ENCODE measurements at regions not wholly inside any gene's neighbourhood (a gene's known extent, or its start where the extent isn't known, plus 50 kb on each side); places are given as distances from the start of the nearest gene placed in this dataset.
"Not testable (repeated sequence)": the region's sequence is repeated elsewhere in the genome, so short reads cannot be mapped to it uniquely, and the experiment has no call there.

- DNase-seq, result no peak
These were observed 126.4 kb downstream of the USP22 start for GRCh38 chr17:20916383-20916782.

- not testable (repeated sequence) for DNase-seq
These were observed 125.1 kb downstream of the USP22 start for GRCh38 chr17:20917610-20918306.

- no peak for DNase-seq
These were observed 122.6 kb downstream of the USP22 start for GRCh38 chr17:20920095-20920814.

- no peak for DNase-seq
These were observed 122.0 kb downstream of the USP22 start for GRCh38 chr17:20920815-20921199.

GRCh38 chr17:20922128-20922670, 120.6 kb downstream of the USP22 start:
- DNase-seq, result no peak

GRCh38 chr17:20924306-20924705, 118.5 kb downstream of the USP22 start:
- peak; percentile 63 for DNase-seq

GRCh38 chr17:20925091-20925490, 117.7 kb downstream of the USP22 start:
- DNase-seq, result no peak

GRCh38 chr17:20925954-20926353, 116.9 kb downstream of the USP22 start:
- no peak for DNase-seq

- DNase-seq, result no peak
These were observed 116.3 kb downstream of the USP22 start for GRCh38 chr17:20926532-20926931.

- DNase-seq, result no peak
These were observed 115.4 kb downstream of the USP22 start for GRCh38 chr17:20927308-20927977.

GRCh38 chr17:20929334-20929733, 113.5 kb downstream of the USP22 start:
- DNase-seq, result no peak

- DNase-seq, result no peak
These were observed 112.6 kb downstream of the USP22 start for GRCh38 chr17:20930081-20930760.

GRCh38 chr17:20933040-20933439, 109.8 kb downstream of the USP22 start:
- not testable (repeated sequence) for DNase-seq

GRCh38 chr17:20934288-20934687, 108.5 kb downstream of the USP22 start:
- peak; percentile 17 for DNase-seq

- DNase-seq, result peak; percentile 85
These were observed 107.1 kb downstream of the USP22 start for GRCh38 chr17:20935740-20936139.

- DNase-seq, result no peak
These were observed 104.6 kb downstream of the USP22 start for GRCh38 chr17:20938244-20938643.

- no peak for DNase-seq
These were observed 103.7 kb downstream of the USP22 start for GRCh38 chr17:20938988-20939615.

GRCh38 chr17:20941872-20942271, 100.9 kb downstream of the USP22 start:
- no peak for DNase-seq

- peak; percentile 23 for DNase-seq
These were observed 98.6 kb downstream of the USP22 start for GRCh38 chr17:20944014-20944865.

GRCh38 chr17:20947708-20948107, 95.1 kb downstream of the USP22 start:
- not testable (repeated sequence) for DNase-seq

All from dermis blood vessel endothelial cell (primary cell).